ENCODE measurements at regions not wholly inside any gene's neighbourhood (a gene's known extent, or its start where the extent isn't known, plus 50 kb on each side); places are given as distances from the start of the nearest gene placed in this dataset.

GRCh38 chr3:147244397-147244796, 161.9 kb downstream of the ZIC4 start:
- Histone ChIP-seq H2AFZ (ENCODE audit: low read depth) (no peak overlapping the region), H4K20me1 (ENCODE audit: insufficient read depth) (no peaks in the 10 kb centered on the region), H3K9me3 (no peaks in the 10 kb centered on the region), H3K9me2 (no peaks in the 10 kb centered on the region), H3K36me3 (replicated peaks in 1 of 2; ENCODE audit: control insufficient read depth in 1 of 2, insufficient read depth in 2 of 2, low read length in 1 of 2) (no peaks in the 10 kb centered on the region), H3K9ac (no peak overlapping the region), H3F3A (replicated peaks; ENCODE audit: insufficient read depth) (peaks cover 3% of the 10 kb centered on the region), H3K4me2 (no peak overlapping the region), H3K4me3 (ENCODE audit: low read depth in 2 of 2, low read length in 1 of 2) (no peak overlapping the region), H3K4me1 (ENCODE audit: control insufficient read depth in 1 of 2, insufficient read depth in 2 of 2, low read depth in 1 of 2, low read length in 1 of 2) (no peaks in the 10 kb centered on the region), H3K79me2 (ENCODE audit: insufficient read depth) (no peaks in the 10 kb centered on the region), H3K27ac (ENCODE audit: low read depth in 2 of 2, low read length in 1 of 2) (no peak overlapping the region), H3K27me3 (ENCODE audit: insufficient read depth) (no peaks in the 10 kb centered on the region)
- no peak for DNase-seq
- ChIA-PET CTCF (interaction anchor here (1.4 kb wide), 1 partner anchor 53 kb away, joined by 4 read pairs; no protein-coding TSS in a partner anchor), POLR2A (no interaction called here)
- no peak for TF ChIP-seq SMC3 (IDR thresholded peaks at IDR 0.05; ENCODE audit: low read depth, low read length)

GRCh38 chr3:147240581-147240980, 165.8 kb downstream of the ZIC4 start:
- Histone ChIP-seq H3K79me2 (ENCODE audit: insufficient read depth) (no peaks in the 10 kb centered on the region), H4K20me1 (ENCODE audit: insufficient read depth) (no peaks in the 10 kb centered on the region), H3K4me3 (ENCODE audit: low read depth in 2 of 2, low read length in 1 of 2) (no peak overlapping the region), H3K27ac (ENCODE audit: low read depth in 2 of 2, low read length in 1 of 2) (no peak overlapping the region), H3K4me1 (ENCODE audit: control insufficient read depth in 1 of 2, insufficient read depth in 2 of 2, low read depth in 1 of 2, low read length in 1 of 2) (no peaks in the 10 kb centered on the region), H2AFZ (ENCODE audit: low read depth) (no peak overlapping the region), H3F3A (replicated peaks; ENCODE audit: insufficient read depth) (no peaks in the 10 kb centered on the region), H3K36me3 (replicated peaks in 1 of 2; ENCODE audit: control insufficient read depth in 1 of 2, insufficient read depth in 2 of 2, low read length in 1 of 2) (no peaks in the 10 kb centered on the region), H3K9me2 (no peaks in the 10 kb centered on the region), H3K27me3 (ENCODE audit: insufficient read depth) (no peaks in the 10 kb centered on the region), H3K9me3 (no peaks in the 10 kb centered on the region), H3K9ac (no peak overlapping the region), H3K4me2 (no peak overlapping the region)
- CTCF ChIA-PET = no interaction called here
- DNase-seq = no peak
- TF ChIP-seq JUND (IDR thresholded peaks at IDR 0.05) (no peak), CTCF (IDR thresholded peaks at IDR 0.05) (no peak), POLR2AphosphoS5 (IDR thresholded peaks at IDR 0.05; ENCODE audit: low read depth, low read length) (no peak), FOSL2 (IDR thresholded peaks at IDR 0.05; ENCODE audit: borderline replicate concordance, low read depth) (no peak), GATA2 (CRISPR knock-in tag; IDR thresholded peaks at IDR 0.05) (no peak), EP300 (IDR thresholded peaks at IDR 0.05; ENCODE audit: borderline replicate concordance in 1 of 2, low read depth in 1 of 2, low read length in 1 of 2) (no peak)
- 43% methylated on average over 1 of the region's 1 CpG for WGBS (ENCODE audit: low lambda C conversion rate)
- POLR2A ChIA-PET = no interaction called here

- CTCF ChIA-PET = no interaction called here
- no peak overlapping the region for H3K4me3 ChIP-seq (ENCODE audit: low read depth in 2 of 2, low read length in 1 of 2)
- POLR2A ChIA-PET = no interaction called here
- no peak for TF ChIP-seq SIN3A (IDR thresholded peaks at IDR 0.05; ENCODE audit: borderline replicate concordance, low read depth, low read length)
- no peak for TF ChIP-seq EZH2phosphoT487 (IDR thresholded peaks at IDR 0.05; ENCODE audit: borderline replicate concordance, low read depth)
- no peak for TF ChIP-seq FOXM1 (IDR thresholded peaks at IDR 0.05; ENCODE audit: low read depth)
- no peak for TF ChIP-seq IRF3 (IDR thresholded peaks at IDR 0.05; ENCODE audit: low read depth, low read length)
- TF ChIP-seq RCOR1 (IDR thresholded peaks at IDR 0.05; ENCODE audit: low read length) = no peak
- no peak for TF ChIP-seq REST (IDR thresholded peaks at IDR 0.05; ENCODE audit: low read depth, low read length)
- no peak for TF ChIP-seq TAF1 (IDR thresholded peaks at IDR 0.05; ENCODE audit: borderline replicate concordance, low read depth, low read length)
- TF ChIP-seq PBX3 (IDR thresholded peaks at IDR 0.05) = no peak
These were observed 168.4 kb downstream of the ZIC4 start for GRCh38 chr3:147237991-147238390.

More at GRCh38 chr3:147237991-147238390, 168.4 kb downstream of the ZIC4 start:
- no peaks in the 10 kb centered on the region for H3K36me3 ChIP-seq (replicated peaks in 1 of 2; ENCODE audit: control insufficient read depth in 1 of 2, insufficient read depth in 2 of 2, low read length in 1 of 2)
- no peaks in the 10 kb centered on the region for H3K4me1 ChIP-seq (ENCODE audit: control insufficient read depth in 1 of 2, insufficient read depth in 2 of 2, low read depth in 1 of 2, low read length in 1 of 2)
- H2AFZ ChIP-seq (ENCODE audit: low read depth) = no peak overlapping the region
- no peak for DNase-seq
- no peak overlapping the region for H3K27ac ChIP-seq (ENCODE audit: low read depth in 2 of 2, low read length in 1 of 2)
- no peaks in the 10 kb centered on the region for H3K9me3 ChIP-seq
- H3K9me2 ChIP-seq = no peaks in the 10 kb centered on the region
- no peaks in the 10 kb centered on the region for H4K20me1 ChIP-seq (ENCODE audit: insufficient read depth)
- no peaks in the 10 kb centered on the region for H3K27me3 ChIP-seq (ENCODE audit: insufficient read depth)
- no peak overlapping the region for H3K9ac ChIP-seq
- 29% methylated on average over 4 of the region's 4 CpGs for WGBS (ENCODE audit: low lambda C conversion rate)
- no peaks in the 10 kb centered on the region for H3F3A ChIP-seq (replicated peaks; ENCODE audit: insufficient read depth)
- no peak overlapping the region for H3K4me2 ChIP-seq
- H3K79me2 ChIP-seq (ENCODE audit: insufficient read depth) = no peaks in the 10 kb centered on the region

Data from SK-N-SH (cell line).